Astrocyte of the cerebellum (primary cell): ENCODE measurements at regions not wholly inside any gene's neighbourhood (a gene's known extent, or its start where the extent isn't known, plus 50 kb on each side); places are given as distances from the start of the nearest gene placed in this dataset.

Experiments
- DNase-seq: peaks from one replicate; pipeline ENCODE4 v3.0.0-alpha.2; 2011; ENCODE audit warnings: low read depth
- H3K4me3 ChIP-seq: 2 replicates; pipeline ENCODE4 v1.5.1; 2011; ENCODE audit warnings: mild to moderate bottlenecking, low read depth, low read length, moderate library complexity
- in situ Hi-C: cut with HindIII; loops from 2 replicates; pipeline ENCODE4 v1.10.0; 2017; ENCODE audit warnings: low sequenced_read_pairs
- TF ChIP-seq, protein P1 (sequence below): IDR thresholded peaks from 2 replicates; pipeline ENCODE4 v1.5.1; 2012; ENCODE audit warnings: low read length, low read depth, moderate library complexity, mild to moderate bottlenecking; ENCODE audit errors: missing control alignments

DNA sequence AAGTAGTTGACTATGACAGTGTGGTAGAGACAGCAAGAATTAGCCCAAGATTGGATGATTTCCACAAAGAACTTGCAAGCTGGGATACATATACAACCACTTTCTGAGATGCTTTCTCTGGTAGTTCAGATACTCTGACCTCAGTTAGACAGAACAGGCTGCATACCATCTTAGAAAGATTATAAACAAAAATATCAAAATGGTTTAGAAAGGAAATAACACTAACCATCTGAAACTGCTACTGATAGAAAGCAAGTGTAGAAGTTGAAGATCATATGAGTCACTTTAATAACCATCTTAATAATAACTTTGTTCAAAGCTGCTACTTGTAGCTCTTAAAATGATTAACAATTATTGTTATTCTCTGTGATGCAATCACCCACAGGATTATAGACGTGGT is 255.4 kb upstream of the TTC29 start:
- TF ChIP-seq, protein P1, sequence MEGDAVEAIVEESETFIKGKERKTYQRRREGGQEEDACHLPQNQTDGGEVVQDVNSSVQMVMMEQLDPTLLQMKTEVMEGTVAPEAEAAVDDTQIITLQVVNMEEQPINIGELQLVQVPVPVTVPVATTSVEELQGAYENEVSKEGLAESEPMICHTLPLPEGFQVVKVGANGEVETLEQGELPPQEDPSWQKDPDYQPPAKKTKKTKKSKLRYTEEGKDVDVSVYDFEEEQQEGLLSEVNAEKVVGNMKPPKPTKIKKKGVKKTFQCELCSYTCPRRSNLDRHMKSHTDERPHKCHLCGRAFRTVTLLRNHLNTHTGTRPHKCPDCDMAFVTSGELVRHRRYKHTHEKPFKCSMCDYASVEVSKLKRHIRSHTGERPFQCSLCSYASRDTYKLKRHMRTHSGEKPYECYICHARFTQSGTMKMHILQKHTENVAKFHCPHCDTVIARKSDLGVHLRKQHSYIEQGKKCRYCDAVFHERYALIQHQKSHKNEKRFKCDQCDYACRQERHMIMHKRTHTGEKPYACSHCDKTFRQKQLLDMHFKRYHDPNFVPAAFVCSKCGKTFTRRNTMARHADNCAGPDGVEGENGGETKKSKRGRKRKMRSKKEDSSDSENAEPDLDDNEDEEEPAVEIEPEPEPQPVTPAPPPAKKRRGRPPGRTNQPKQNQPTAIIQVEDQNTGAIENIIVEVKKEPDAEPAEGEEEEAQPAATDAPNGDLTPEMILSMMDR, result no peak
- in situ Hi-C loops, result no loop called here
- no peak for DNase-seq
- no peak overlapping the region for H3K4me3 ChIP-seq

DNA sequence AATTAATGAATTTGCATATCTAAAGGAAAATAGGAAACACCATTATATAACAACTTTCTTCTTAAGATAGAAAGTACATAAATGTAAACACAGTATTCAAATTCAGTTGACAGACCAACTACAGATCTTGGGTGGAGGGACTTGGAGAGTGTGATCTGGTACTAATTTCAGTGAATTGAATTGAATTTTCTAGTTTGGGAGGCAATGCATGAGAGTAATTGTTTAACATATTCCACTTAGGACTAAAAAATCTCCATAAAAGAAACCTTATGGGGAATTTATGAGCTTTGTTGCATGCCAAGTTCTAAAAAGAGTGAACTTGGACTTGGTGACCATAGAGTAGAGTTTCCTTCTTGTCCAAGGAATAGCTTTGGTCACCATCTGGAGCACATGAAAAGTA is 261.1 kb upstream of the TTC29 start:
- H3K4me3 ChIP-seq, result no peak overlapping the region
- DNase-seq, result no peak
- TF ChIP-seq, protein P1, result no peak
- in situ Hi-C loops, result no loop called here

DNA sequence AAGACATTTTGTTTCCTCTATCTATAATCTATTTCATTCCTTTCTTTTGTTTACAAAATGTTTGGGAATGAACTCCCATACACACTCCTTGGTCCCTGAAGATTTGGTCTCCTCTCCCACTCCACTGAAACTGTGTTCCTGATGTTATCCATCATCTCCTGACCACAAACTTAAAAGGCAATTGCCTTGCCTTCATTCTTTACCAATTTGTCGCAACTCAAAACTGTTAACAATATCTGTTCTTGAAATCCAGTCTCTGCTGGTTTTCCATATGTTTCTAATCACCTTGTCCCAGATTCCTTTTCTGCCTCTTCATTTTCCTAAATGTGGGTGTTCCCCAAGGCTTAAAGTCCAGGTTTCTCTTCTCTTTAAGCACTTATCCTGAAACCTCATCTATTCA is 262.2 kb upstream of the TTC29 start:
- no peak for DNase-seq
- no peak overlapping the region for H3K4me3 ChIP-seq
- in situ Hi-C loops, result no loop called here
- TF ChIP-seq, protein P1, result no peak

DNA sequence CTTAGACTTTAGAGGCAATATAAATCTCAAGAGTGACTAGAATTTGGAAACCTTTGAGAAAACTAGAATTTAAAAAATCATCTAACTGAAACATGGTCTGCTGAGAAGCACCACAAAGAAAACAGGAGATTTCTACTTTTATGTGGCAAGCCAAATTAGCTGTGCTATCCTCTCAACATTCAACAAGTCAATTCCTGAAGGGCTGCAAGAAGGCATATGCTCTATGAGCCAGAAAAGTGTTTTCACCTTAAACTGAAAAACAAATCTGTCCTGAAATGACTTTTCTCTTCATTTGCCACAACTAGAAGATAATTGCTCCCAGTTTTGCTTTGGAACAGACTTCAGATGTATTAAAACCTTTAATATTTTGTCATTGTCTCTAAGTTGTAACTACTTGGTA is 263.2 kb upstream of the EDNRA start:
- DNase-seq, result no peak
- H3K4me3 ChIP-seq, result no peak overlapping the region
- in situ Hi-C loops, result no loop called here
- TF ChIP-seq, protein P1, result no peak

DNA sequence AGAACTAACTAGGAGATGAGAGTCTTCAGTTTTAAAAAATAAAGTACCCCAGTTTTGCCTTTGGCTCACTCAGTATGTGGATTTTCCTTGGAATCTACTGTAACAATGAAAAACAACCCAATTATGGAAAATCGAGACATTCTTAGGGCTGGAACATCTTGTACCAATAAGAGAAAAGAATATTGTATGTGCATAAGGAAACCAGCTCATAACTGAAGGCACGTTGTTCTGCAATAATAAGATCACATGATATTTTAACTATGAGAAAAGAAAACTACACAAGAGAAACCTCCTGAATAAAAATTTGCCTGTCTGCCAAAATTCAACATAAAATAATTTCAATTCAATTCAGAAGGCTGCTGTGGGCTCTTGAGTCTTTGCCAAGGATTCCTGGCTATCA is 261.8 kb upstream of the EDNRA start:
- TF ChIP-seq, protein P1, result no peak
- in situ Hi-C loops, result no loop called here
- no peak overlapping the region for H3K4me3 ChIP-seq
- no peak for DNase-seq

DNA sequence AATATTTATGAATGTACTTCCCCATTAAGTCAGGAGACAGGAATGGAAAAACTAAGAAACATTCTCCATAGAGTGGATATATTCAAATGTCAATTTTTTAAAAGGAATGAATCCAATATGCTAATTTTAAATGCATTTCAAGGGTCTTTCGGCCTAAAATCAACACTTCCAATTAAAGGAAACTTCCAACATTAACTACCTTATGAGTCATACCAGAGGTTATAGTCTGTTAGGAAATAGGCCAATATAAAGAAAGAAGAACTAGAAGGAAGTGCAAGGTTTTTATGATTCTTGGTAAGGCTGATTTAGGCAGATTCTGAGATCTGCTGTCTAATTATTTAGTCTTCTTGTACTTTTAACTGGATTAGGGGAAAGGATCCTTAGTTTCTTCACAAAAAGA is 260.1 kb upstream of the EDNRA start:
- no peak for DNase-seq
- TF ChIP-seq, protein P1, result no peak
- no peak overlapping the region for H3K4me3 ChIP-seq
- in situ Hi-C loops, result no loop called here

DNA sequence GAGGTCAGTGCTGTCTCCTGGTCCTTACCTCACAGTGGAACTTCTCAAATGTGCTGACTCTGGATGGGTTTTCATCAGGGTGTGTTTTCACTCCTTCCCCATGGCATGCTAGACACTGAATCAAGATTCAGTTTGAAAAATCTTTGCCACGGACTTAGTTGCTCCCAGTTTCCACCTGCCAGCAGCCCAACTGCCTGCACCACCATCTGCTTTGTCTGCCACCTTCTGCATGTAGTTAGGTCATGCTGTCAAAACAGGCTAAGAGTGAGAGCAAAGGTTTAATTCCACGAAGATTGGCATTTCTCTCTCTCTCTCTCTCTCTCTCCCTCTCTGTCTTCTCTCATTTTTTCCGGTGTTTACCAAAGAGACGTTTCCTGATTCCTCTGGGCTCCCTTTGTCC is 258.0 kb upstream of the EDNRA start:
- DNase-seq, result no peak
- no peak overlapping the region for H3K4me3 ChIP-seq
- TF ChIP-seq, protein P1, result no peak
- in situ Hi-C loops, result no loop called here
